Upper lobe of right lung (tissue), 1 donor: ENCODE measurements at regions not wholly inside any gene's neighbourhood (a gene's known extent, or its start where the extent isn't known, plus 50 kb on each side); places are given as distances from the start of the nearest gene placed in this dataset.

ENCODE experiments used
- ATAC-seq: fragments of 200-7000 bp; cut with Tn5 transposase; one replicate; pipeline ENCODE4 v1.9.1; 2020; ENCODE audit warnings: mild to moderate bottlenecking, moderate library complexity
- DNase-seq: peaks from one replicate; pipeline ENCODE4 v3.0.0-alpha.2; 2020
- H3K27ac ChIP-seq: fragments of 200-600 bp; one replicate; pipeline ENCODE4 v1.8.0; 2022
- H3K27me3 ChIP-seq: fragments of 200-600 bp; one replicate; pipeline ENCODE4 v1.8.0; 2022; ENCODE audit warnings: mild to moderate bottlenecking
- H3K36me3 ChIP-seq: fragments of 200-600 bp; one replicate; pipeline ENCODE4 v1.8.0; 2022
- H3K4me1 ChIP-seq: fragments of 200-600 bp; one replicate; pipeline ENCODE4 v1.8.0; 2022
- H3K4me3 ChIP-seq: fragments of 200-600 bp; one replicate; pipeline ENCODE4 v1.8.0; 2022; ENCODE audit warnings: mild to moderate bottlenecking
- H3K9me3 ChIP-seq: fragments of 200-600 bp; one replicate; pipeline ENCODE4 v1.8.0; 2022
- intact Hi-C: fragments of 100-400 bp; cut with DNase I; formaldehyde crosslinking; loops from one replicate; pipeline ENCODE4 v1.11.0; 2022
- TF ChIP-seq, protein P1 (sequence below): fragments of 200-600 bp; IDR thresholded peaks from one replicate; pipeline ENCODE4 v1.8.0; 2022; ENCODE audit warnings: antibody characterized with exemption
- donor health status: DM: no; HTN: yes; CAD: no; lungs with severe emphysema.

DNA sequence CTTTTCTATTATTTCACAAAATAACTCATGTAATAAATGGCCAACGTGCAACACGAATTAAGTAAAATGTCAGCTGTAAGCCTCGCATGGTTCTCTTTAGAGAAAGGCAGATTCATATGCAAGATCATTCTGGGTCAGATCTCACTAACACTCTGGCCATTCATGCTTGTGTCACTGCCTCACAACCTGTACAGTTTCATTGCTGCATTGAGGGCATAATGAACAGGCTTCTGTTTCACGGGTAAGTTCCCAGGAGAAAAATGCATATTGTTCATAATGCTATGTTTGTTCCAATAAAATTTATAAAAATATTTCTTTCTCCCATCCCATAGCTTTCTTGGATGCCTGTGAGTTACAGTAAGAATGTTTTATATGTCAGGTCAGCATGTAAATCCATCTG lies 734.0 kb upstream of the ANKRD30A start:
- Histone ChIP-seq H3K36me3 (no peaks in the 10 kb centered on the region), H3K9me3 (no peaks in the 10 kb centered on the region), H3K27ac (no peak overlapping the region), H3K27me3 (no peaks in the 10 kb centered on the region), H3K4me3 (no peak overlapping the region), H3K4me1 (no peaks in the 10 kb centered on the region)
- TF ChIP-seq, protein P1, sequence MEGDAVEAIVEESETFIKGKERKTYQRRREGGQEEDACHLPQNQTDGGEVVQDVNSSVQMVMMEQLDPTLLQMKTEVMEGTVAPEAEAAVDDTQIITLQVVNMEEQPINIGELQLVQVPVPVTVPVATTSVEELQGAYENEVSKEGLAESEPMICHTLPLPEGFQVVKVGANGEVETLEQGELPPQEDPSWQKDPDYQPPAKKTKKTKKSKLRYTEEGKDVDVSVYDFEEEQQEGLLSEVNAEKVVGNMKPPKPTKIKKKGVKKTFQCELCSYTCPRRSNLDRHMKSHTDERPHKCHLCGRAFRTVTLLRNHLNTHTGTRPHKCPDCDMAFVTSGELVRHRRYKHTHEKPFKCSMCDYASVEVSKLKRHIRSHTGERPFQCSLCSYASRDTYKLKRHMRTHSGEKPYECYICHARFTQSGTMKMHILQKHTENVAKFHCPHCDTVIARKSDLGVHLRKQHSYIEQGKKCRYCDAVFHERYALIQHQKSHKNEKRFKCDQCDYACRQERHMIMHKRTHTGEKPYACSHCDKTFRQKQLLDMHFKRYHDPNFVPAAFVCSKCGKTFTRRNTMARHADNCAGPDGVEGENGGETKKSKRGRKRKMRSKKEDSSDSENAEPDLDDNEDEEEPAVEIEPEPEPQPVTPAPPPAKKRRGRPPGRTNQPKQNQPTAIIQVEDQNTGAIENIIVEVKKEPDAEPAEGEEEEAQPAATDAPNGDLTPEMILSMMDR, result no peak
- no peak for DNase-seq
- no peak for ATAC-seq
- intact Hi-C loops, result no loop called here

DNA sequence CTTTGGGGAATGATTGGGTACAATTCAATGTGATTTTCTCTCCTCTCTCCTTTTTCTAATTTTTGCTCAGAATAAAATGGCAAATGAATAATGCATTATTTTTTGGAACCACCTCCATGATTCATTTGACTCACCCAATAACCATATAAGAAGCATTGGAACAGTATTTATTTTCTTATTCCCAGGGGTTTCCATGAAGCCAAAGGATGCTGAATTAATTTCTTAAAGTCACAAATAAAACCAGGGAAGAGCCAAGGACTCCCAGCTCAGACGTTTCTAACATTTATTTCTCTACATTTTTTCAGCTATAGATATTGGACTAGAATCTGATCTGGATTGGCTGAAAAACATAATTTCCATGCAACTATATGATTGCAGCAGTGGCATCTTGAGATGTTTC lies 735.2 kb upstream of the ANKRD30A start:
- Histone ChIP-seq H3K27me3 (no peaks in the 10 kb centered on the region), H3K9me3 (no peaks in the 10 kb centered on the region), H3K27ac (no peak overlapping the region), H3K36me3 (no peaks in the 10 kb centered on the region), H3K4me1 (no peaks in the 10 kb centered on the region), H3K4me3 (no peak overlapping the region)
- intact Hi-C loops, result no loop called here
- ATAC-seq (no peak), DNase-seq (no peak)
- TF ChIP-seq, protein P1, result no peak

DNA sequence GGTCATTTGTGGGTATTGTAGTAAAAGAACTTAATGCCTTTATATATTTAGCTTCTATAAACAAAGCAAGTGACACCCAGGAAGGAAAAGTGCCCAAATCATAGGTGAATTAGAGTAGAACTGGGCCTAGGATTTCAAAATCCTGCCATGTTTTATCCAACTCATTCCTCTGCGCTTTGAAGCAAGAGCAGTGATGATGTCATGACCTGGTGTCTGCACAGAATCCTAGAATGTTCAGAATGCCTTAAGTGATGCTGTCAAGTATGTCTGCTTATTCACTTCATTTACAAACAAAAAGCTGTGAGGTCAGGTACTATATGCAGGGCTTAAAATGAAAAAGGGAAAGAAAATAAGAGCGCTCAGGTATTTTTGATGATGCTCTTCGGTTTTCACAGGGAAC lies 737.2 kb upstream of the ANKRD30A start:
- DNase-seq (no peak), ATAC-seq (no peak)
- Histone ChIP-seq H3K4me1 (no peaks in the 10 kb centered on the region), H3K36me3 (no peaks in the 10 kb centered on the region), H3K4me3 (no peak overlapping the region), H3K27ac (no peak overlapping the region), H3K9me3 (no peaks in the 10 kb centered on the region), H3K27me3 (no peaks in the 10 kb centered on the region)
- intact Hi-C loops, result no loop called here
- TF ChIP-seq, protein P1, result no peak

DNA sequence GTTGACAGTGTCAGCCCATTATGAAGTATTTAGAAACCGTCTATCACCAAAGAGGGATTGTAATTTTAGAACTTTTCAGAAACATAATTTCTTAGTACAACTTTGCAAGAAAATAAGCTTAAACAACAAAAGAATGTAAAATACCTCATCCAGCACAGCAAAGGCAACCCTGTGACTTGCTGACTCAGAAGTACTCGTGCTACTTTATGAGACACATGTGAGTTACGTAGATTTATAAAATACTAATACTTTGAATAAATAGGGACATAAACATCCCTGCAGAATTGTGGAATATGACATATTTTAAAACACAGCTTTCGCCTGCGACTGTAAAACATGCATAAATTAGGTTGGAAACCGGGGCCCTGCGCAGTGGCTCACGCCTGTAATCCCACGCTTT lies 739.7 kb upstream of the ANKRD30A start:
- no peaks in the 10 kb centered on the region for H3K36me3 ChIP-seq
- DNase-seq (no peak), ATAC-seq (no peak)
- TF ChIP-seq, protein P1, result no peak
- no peaks in the 10 kb centered on the region for H3K9me3 ChIP-seq
- H3K4me1 ChIP-seq, result no peaks in the 10 kb centered on the region
- no peaks in the 10 kb centered on the region for H3K27me3 ChIP-seq
- H3K4me3 ChIP-seq, result no peak overlapping the region
- intact Hi-C loops, result no loop called here
- no peak overlapping the region for H3K27ac ChIP-seq

DNA sequence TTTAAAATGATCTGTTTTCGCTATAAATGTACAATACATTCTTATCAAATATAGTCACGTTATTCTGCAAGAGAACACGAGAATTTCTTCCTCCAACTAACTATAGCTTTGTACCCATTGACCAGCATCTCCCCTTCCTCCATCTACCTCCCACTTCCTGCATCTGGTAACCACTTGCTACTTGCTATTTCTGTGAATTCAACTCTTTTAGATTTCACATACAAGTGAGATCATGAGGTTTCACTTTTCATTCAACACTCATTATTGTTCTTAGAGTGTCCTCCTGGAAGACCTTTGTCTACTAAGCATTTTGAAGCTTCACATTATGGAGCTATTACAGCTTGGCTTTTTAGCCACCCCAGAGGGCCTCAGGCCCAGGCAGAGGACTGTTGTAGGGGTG lies 741.3 kb upstream of the FZD8 start:
- no peak overlapping the region for H3K4me3 ChIP-seq
- no peaks in the 10 kb centered on the region for H3K27me3 ChIP-seq
- no peak for DNase-seq
- no peaks in the 10 kb centered on the region for H3K9me3 ChIP-seq
- no peaks in the 10 kb centered on the region for H3K36me3 ChIP-seq
- TF ChIP-seq, protein P1, result no peak
- H3K4me1 ChIP-seq, result no peaks in the 10 kb centered on the region
- no peak for ATAC-seq
- no peak overlapping the region for H3K27ac ChIP-seq
- intact Hi-C loops, result no loop called here

DNA sequence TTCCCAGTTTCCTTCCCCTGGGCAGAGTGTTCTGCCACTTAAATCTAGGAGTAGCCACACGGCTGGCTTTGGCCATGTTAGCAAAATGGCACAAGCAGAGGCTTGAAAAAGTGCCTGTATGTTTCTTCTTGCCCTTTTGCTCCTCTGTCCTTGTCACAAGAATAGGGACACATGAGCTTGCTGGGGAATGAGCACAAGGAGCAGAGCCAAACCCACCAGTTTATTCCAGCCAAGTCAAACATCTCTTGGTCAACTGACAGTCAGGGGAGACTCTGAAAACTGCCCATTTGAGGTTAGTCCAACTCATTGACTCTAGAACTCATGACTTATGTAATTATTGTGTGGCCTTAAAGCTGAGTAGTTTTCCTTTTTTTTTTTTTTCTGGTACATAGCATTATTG lies 739.7 kb upstream of the FZD8 start:
- TF ChIP-seq, protein P1, result no peak
- H3K9me3 ChIP-seq, result no peaks in the 10 kb centered on the region
- no peaks in the 10 kb centered on the region for H3K36me3 ChIP-seq
- no peaks in the 10 kb centered on the region for H3K4me1 ChIP-seq
- ATAC-seq (no peak), DNase-seq (no peak)
- intact Hi-C loops, result no loop called here
- H3K27ac ChIP-seq, result no peak overlapping the region
- no peak overlapping the region for H3K4me3 ChIP-seq
- no peaks in the 10 kb centered on the region for H3K27me3 ChIP-seq
